Coronary artery (tissue), 2 donors: ENCODE measurements at regions not wholly inside any gene's neighbourhood (a gene's known extent, or its start where the extent isn't known, plus 50 kb on each side); places are given as distances from the start of the nearest gene placed in this dataset.
"Not testable (repeated sequence)": the region's sequence is repeated elsewhere in the genome, so short reads cannot be mapped to it uniquely, and the experiment has no call there.

ENCODE experiments used
- DNase-seq: peaks from one replicate; pipeline ENCODE4 v3.0.0-alpha.2; 2017; ENCODE audit warnings: low spot score
- H3K27ac ChIP-seq, 2 donors: fragments of 200-600 bp; sonication (generic); one replicate each; pipeline ENCODE4 v1.5.1; 2016 to 2019
- H3K4me3 ChIP-seq: fragments of 200-600 bp; sonication (generic); 2 replicates; pipeline ENCODE4 v1.5.1; 2016; ENCODE audit warnings: mild to moderate bottlenecking, moderate library complexity
- TF ChIP-seq, protein P1 (sequence below): fragments of 200-600 bp; sonication (generic); IDR thresholded peaks from one replicate; pipeline ENCODE4 v1.5.1; 2019; ENCODE audit warnings: antibody characterized with exemption

- H3K27ac ChIP-seq, result no peak overlapping the region
- no peak overlapping the region for H3K4me3 ChIP-seq
- DNase-seq, result no peak
- TF ChIP-seq, protein P1, sequence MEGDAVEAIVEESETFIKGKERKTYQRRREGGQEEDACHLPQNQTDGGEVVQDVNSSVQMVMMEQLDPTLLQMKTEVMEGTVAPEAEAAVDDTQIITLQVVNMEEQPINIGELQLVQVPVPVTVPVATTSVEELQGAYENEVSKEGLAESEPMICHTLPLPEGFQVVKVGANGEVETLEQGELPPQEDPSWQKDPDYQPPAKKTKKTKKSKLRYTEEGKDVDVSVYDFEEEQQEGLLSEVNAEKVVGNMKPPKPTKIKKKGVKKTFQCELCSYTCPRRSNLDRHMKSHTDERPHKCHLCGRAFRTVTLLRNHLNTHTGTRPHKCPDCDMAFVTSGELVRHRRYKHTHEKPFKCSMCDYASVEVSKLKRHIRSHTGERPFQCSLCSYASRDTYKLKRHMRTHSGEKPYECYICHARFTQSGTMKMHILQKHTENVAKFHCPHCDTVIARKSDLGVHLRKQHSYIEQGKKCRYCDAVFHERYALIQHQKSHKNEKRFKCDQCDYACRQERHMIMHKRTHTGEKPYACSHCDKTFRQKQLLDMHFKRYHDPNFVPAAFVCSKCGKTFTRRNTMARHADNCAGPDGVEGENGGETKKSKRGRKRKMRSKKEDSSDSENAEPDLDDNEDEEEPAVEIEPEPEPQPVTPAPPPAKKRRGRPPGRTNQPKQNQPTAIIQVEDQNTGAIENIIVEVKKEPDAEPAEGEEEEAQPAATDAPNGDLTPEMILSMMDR, result no peak
Measured at GRCh38 chr1:213357403-213357802, 306.4 kb downstream of the RPS6KC1 start.

DNA sequence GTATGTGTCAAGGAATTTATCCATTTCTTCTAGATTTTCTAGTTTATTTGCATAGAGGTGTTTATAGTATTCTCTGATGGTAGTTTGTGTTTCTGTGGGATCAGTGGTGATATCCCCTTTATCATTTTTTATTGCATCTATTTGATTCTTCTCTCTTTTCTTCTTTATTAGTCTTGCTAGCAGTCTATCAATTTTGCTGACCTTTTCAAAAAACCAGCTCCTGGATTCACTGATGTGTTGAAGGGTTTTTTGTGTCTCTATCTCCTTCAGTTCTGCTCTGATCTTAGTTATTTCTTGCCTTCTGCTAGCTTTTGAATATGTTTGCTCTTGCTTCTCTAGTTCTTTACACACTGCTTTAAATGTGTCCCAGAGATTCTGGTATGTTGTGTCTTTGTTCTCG lies 307.3 kb downstream of the RPS6KC1 start:
- DNase-seq, result not testable (repeated sequence)

DNA sequence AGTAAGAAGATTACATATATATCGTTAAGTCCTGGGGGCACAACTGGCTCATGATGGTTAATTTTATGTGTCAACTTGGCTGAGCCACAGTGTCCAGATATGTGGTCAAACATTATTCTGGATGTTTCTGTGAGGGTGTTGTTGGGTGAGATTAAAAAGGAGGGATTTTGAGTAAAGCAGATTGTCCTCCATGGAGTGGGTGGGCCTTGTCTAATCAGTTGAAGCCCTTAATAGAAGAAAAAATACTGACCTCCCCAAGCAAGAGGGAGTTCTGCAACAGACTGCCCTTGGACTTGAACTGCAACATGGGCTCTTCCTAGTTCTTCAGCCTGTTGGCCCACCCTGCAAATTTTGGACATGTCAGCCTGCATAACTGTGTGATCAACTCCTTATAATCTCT lies 311.6 kb downstream of the RPS6KC1 start:
- DNase-seq, result no peak
- Histone ChIP-seq H3K27ac (no peak overlapping the region), H3K4me3 (no peak overlapping the region)
- TF ChIP-seq, protein P1, result no peak

More for the DNA sequence above, 307.3 kb downstream of the RPS6KC1 start:
- not testable (repeated sequence) for H3K27ac ChIP-seq, H3K4me3 ChIP-seq

DNA sequence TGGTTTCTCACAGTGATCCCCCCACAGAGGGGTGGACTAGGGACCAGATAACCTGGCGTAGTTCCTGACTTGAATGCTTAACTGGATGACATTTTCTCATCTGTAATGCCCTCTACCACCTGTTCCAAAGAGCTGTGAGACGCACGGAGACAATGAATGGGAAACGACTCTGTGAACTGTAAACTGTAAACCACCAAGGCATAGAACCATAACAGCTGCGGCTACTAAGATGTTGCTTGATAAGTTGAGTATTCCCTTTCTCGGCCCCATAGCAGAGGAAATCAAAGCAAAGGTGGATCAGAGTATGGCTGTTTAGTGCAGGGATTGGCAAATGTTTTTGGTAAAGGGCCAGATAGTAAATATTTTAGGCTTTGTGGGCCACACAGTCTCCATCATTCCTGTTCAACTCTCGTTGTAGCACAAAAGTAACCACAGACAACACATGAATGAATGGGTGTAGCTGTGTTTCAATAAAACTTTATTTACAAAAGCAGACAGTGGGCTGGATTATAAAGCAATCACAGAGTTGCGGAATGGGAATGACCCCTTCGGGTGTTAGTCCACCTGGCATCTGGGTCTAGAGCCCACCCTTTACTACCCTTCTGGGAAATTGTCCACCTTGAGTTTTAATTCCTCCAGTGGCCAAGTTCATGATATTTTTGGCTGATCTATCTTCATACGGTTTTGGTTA lies 315.2 kb downstream of the RPS6KC1 start:
- TF ChIP-seq, protein P1, result no peak
- no peak overlapping the region for H3K4me3 ChIP-seq

DNA sequence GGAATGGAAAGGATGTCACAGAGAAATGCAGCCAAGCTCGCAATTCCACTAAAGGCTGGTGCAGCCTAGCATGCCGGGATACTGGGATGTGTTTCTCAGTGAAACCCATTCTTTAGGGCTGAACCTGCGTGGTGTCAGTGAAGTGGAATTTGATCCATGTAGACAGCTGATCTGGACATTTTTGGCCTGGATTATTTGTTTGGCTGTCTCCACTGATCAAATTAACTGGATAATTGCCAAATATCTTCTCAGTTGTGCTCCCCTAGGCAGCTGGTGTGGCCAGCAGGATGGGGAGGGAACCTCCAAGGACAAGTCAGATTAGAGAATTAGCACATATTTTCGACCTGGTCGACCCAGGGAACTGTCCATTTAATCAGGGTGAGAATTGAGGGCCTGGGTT lies 318.4 kb downstream of the RPS6KC1 start:
- no peak overlapping the region for H3K27ac ChIP-seq
- no peak overlapping the region for H3K4me3 ChIP-seq
- TF ChIP-seq, protein P1, result no peak
- no peak for DNase-seq

More for the DNA sequence above, 315.2 kb downstream of the RPS6KC1 start:
- no peak overlapping the region for H3K27ac ChIP-seq
- no peak for DNase-seq

GRCh38 chr1:213370523-213370922 lies 319.5 kb downstream of the RPS6KC1 start:
- no peak overlapping the region for H3K27ac ChIP-seq
- TF ChIP-seq, protein P1, result no peak
- DNase-seq, result no peak
- no peak overlapping the region for H3K4me3 ChIP-seq

DNA sequence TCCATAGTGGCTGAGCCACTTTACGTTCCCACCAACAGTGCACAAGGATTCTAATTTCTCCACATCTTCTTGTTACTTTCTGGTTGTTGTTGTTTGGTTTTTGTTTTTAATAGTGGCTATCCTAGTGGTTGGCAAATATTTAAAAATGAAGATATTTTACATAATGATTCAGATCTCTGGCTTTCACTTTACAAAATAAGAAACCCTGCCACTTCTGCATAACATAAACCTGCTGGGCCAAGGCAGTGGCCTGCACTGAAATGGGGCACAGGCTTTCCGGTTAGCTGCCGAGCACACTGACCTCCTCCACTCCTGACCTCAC lies 320.4 kb downstream of the RPS6KC1 start:
- DNase-seq, result no peak
- Histone ChIP-seq H3K27ac (no peak overlapping the region), H3K4me3 (no peak overlapping the region)
- TF ChIP-seq, protein P1, result no peak
